Osteoblast (primary cell): ENCODE measurements at regions not wholly inside any gene's neighbourhood (a gene's known extent, or its start where the extent isn't known, plus 50 kb on each side); places are given as distances from the start of the nearest gene placed in this dataset.

Source experiments
- DNase-seq: peaks from one replicate; pipeline ENCODE4 v3.0.0; 2011; ENCODE audit warnings: low spot score, mixed read lengths; ENCODE audit not compliant: insufficient read length; ENCODE audit errors: missing footprints
- H2AFZ ChIP-seq: 2 replicates; pipeline ENCODE4 v1.6.0; 2011; ENCODE audit warnings: mild to moderate bottlenecking, low read length
- H3K27ac ChIP-seq: 2 replicates; pipeline ENCODE4 v1.5.1; 2011; ENCODE audit warnings: mild to moderate bottlenecking, low read depth, low read length, moderate library complexity
- H3K27me3 ChIP-seq: 2 replicates; pipeline ENCODE4 v1.6.0; 2012; ENCODE audit warnings: mild to moderate bottlenecking, control low read depth, inconsistent platforms, low read length, moderate library complexity; ENCODE audit not compliant: insufficient read depth
- H3K36me3 ChIP-seq: 2 replicates; pipeline ENCODE4 v1.5.1; 2011; ENCODE audit warnings: mild to moderate bottlenecking, low read length, control low read depth, moderate library complexity; ENCODE audit not compliant: insufficient read depth
- H3K4me1 ChIP-seq: 2 replicates; pipeline ENCODE4 v1.5.1; 2011; ENCODE audit warnings: mild to moderate bottlenecking, low read length, control low read depth, moderate library complexity; ENCODE audit not compliant: insufficient read depth
- H3K4me2 ChIP-seq: 2 replicates; pipeline ENCODE4 v1.6.0; 2011; ENCODE audit warnings: mild to moderate bottlenecking, low read length; ENCODE audit not compliant: insufficient read depth
- H3K4me3 ChIP-seq: fragments of 200-600 bp; sonication (generic); 3 replicates; pipeline ENCODE4 v1.5.1; 2012; ENCODE audit warnings: mild to moderate bottlenecking, low read length, inconsistent platforms; ENCODE audit not compliant: insufficient read depth
- H3K79me2 ChIP-seq: 2 replicates; pipeline ENCODE4 v1.6.0; 2012; ENCODE audit warnings: mild to moderate bottlenecking, low read length, control low read depth, inconsistent platforms; ENCODE audit not compliant: insufficient read depth
- H3K9me3 ChIP-seq: 2 replicates; pipeline ENCODE4 v1.5.1; 2011; ENCODE audit warnings: low read depth, low read length, control low read depth
- H4K20me1 ChIP-seq: 2 replicates; pipeline ENCODE4 v1.6.0; 2012; ENCODE audit warnings: mild to moderate bottlenecking, low read length, control low read depth; ENCODE audit not compliant: insufficient read depth
- CTCF ChIP-seq: IDR thresholded peaks from 2 replicates; pipeline ENCODE4 v1.5.1; 2011; ENCODE audit warnings: mild to moderate bottlenecking, low read depth, low read length, moderate library complexity; ENCODE audit errors: extremely low read depth

DNA sequence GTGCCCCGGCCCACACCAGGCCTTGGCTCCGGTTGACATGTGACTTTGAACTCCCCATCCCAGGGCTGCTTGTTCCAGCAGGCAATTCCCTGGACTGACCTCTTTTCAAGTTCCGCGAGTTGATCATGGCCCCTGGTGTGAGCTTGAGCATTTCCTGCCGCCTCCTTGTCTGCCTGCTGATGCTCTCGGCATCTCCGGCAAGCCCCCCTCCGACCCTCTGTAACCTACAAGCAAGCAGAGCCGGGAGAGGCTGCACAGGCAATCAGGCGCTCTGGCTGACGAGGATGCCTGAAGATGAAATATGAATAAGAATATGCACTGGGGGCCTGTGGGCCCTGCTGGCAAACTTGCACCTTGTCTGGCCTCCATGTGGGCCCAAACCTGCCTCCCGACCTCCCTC is 304.9 kb upstream of the MKI67 start:
- Histone ChIP-seq H3K4me3 (no peak overlapping the region), H3K36me3 (no peaks in the 10 kb centered on the region), H3K4me1 (no peaks in the 10 kb centered on the region), H3K79me2 (no peaks in the 10 kb centered on the region), H3K4me2 (no peak overlapping the region), H4K20me1 (no peaks in the 10 kb centered on the region), H2AFZ (no peak overlapping the region), H3K27me3 (no peaks in the 10 kb centered on the region), H3K9me3 (no peaks in the 10 kb centered on the region), H3K27ac (no peak overlapping the region)
- no peak for DNase-seq
- TF ChIP-seq CTCF = no peak

GRCh38 chr10:128431506-128431905 is 305.3 kb upstream of the MKI67 start:
- Histone ChIP-seq H4K20me1 (no peaks in the 10 kb centered on the region), H2AFZ (no peak overlapping the region), H3K9me3 (no peaks in the 10 kb centered on the region), H3K27ac (no peak overlapping the region), H3K79me2 (no peaks in the 10 kb centered on the region), H3K4me2 (no peak overlapping the region), H3K4me3 (no peak overlapping the region), H3K4me1 (no peaks in the 10 kb centered on the region), H3K27me3 (no peaks in the 10 kb centered on the region), H3K36me3 (no peaks in the 10 kb centered on the region)
- no peak for DNase-seq
- TF ChIP-seq CTCF = no peak

GRCh38 chr10:128432011-128432410 is 305.8 kb upstream of the MKI67 start:
- Histone ChIP-seq H3K4me3 (no peak overlapping the region), H3K27ac (no peak overlapping the region), H4K20me1 (no peaks in the 10 kb centered on the region), H3K27me3 (no peaks in the 10 kb centered on the region), H3K4me1 (no peaks in the 10 kb centered on the region), H3K9me3 (no peaks in the 10 kb centered on the region), H2AFZ (no peak overlapping the region), H3K4me2 (no peak overlapping the region), H3K36me3 (no peaks in the 10 kb centered on the region), H3K79me2 (no peaks in the 10 kb centered on the region)
- no peak for TF ChIP-seq CTCF
- no peak for DNase-seq

DNA sequence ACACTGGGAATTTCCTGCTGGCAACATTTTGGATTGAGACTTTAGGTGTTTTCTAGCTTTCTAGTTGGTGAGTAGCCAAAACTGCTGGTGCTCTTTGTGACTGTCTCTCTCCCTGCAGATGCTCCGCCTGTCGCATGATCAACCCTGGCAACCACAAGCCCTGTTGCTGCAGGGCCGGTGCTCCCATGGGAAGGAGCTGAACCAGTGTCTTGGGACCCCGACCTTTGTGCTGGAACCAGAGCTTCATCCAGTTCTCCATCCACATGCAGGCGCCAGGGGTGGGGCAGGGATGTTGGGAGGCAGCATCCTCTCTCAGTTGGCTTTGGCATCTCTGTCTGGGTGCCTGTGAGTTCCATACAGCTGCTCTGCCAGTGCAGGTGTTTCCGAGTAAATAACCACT is 306.2 kb upstream of the MKI67 start:
- no peak for DNase-seq
- TF ChIP-seq CTCF = no peak

More for the DNA sequence above, 306.2 kb upstream of the MKI67 start:
- Histone ChIP-seq H3K79me2 (no peaks in the 10 kb centered on the region), H3K27me3 (no peaks in the 10 kb centered on the region), H3K9me3 (no peaks in the 10 kb centered on the region), H3K4me3 (no peak overlapping the region), H3K36me3 (no peaks in the 10 kb centered on the region), H2AFZ (no peak overlapping the region), H3K4me2 (no peak overlapping the region), H4K20me1 (no peaks in the 10 kb centered on the region), H3K4me1 (no peaks in the 10 kb centered on the region), H3K27ac (no peak overlapping the region)
